HL-60 (cell line): ENCODE measurements at regions not wholly inside any gene's neighbourhood (a gene's known extent, or its start where the extent isn't known, plus 50 kb on each side); places are given as distances from the start of the nearest gene placed in this dataset.

Source experiments
- DNase-seq, 2 experiments: peaks; one replicate each; pipeline ENCODE4 v3.0.0-alpha.2; 2010 to 2020; ENCODE audit warnings: low read depth in 1 of 2, low spot score in 1 of 2
- H3K27ac ChIP-seq: fragments of 250-450 bp; sonication (Bioruptor Pico); replicated peaks from 2 replicates; pipeline ENCODE4 v1.5.1; 2020; ENCODE audit warnings: mild to moderate bottlenecking, moderate library complexity
- H3K27me3 ChIP-seq: fragments of 250-450 bp; sonication (Bioruptor Pico); 2 replicates; pipeline ENCODE4 v1.5.1; 2021; ENCODE audit warnings: mild to moderate bottlenecking, moderate library complexity; ENCODE audit not compliant: insufficient read depth, poor library complexity, severe bottlenecking
- H3K4me3 ChIP-seq: replicated peaks from 2 replicates; pipeline ENCODE4 v1.5.1; 2011; ENCODE audit warnings: mild to moderate bottlenecking, control low read depth, low read length; ENCODE audit not compliant: insufficient read depth
- CTCF ChIP-seq: IDR thresholded peaks from one replicate; pipeline ENCODE4 v1.5.1; 2011; ENCODE audit warnings: low read length, control low read depth, inconsistent platforms; ENCODE audit not compliant: insufficient read depth
- GABPA ChIP-seq: IDR thresholded peaks from 2 replicates; pipeline ENCODE4 v1.6.1; 2012; ENCODE audit warnings: low read depth
- POLR2AphosphoS5 ChIP-seq: IDR thresholded peaks from 2 replicates; pipeline ENCODE4 v1.6.1; 2012; ENCODE audit warnings: low read depth
- REST ChIP-seq: IDR thresholded peaks from 2 replicates; pipeline ENCODE4 v1.6.1; 2012; ENCODE audit warnings: low read depth; ENCODE audit not compliant: insufficient replicate concordance
- SPI1 ChIP-seq: IDR thresholded peaks from 2 replicates; pipeline ENCODE4 v1.6.1; 2012; ENCODE audit warnings: low read depth, mild to moderate bottlenecking, borderline replicate concordance

- H3K27ac ChIP-seq = no peak overlapping the region
- no peak for DNase-seq
- H3K4me3 ChIP-seq = no peak overlapping the region
- TF ChIP-seq GABPA (no peak), SPI1 (no peak), POLR2AphosphoS5 (no peak)
- no peaks in the 10 kb centered on the region for H3K27me3 ChIP-seq
These were observed 150.5 kb upstream of the NPHP3 start for GRCh38 chr3:132872711-132873110.

GRCh38 chr3:132871956-132872355, 149.7 kb upstream of the NPHP3 start:
- no peak for DNase-seq
- no peak for TF ChIP-seq GABPA
- no peak for TF ChIP-seq REST
- TF ChIP-seq POLR2AphosphoS5 = no peak
- no peak for TF ChIP-seq CTCF
- no peak for TF ChIP-seq SPI1

GRCh38 chr3:132870541-132870940, 148.3 kb upstream of the NPHP3 start:
- no peak overlapping the region for H3K27ac ChIP-seq
- no peak overlapping the region for H3K4me3 ChIP-seq
- no peaks in the 10 kb centered on the region for H3K27me3 ChIP-seq
- DNase-seq = no peak
- TF ChIP-seq REST (no peak), SPI1 (no peak), POLR2AphosphoS5 (no peak), CTCF (no peak), GABPA (no peak)

More at GRCh38 chr3:132871956-132872355, 149.7 kb upstream of the NPHP3 start:
- no peak overlapping the region for H3K4me3 ChIP-seq
- no peaks in the 10 kb centered on the region for H3K27me3 ChIP-seq
- H3K27ac ChIP-seq = no peak overlapping the region

- TF ChIP-seq POLR2AphosphoS5 (no peak), SPI1 (no peak), GABPA (no peak), REST (no peak)
- no peaks in the 10 kb centered on the region for H3K27me3 ChIP-seq
- no peak for DNase-seq
- H3K4me3 ChIP-seq = no peak overlapping the region
- no peak overlapping the region for H3K27ac ChIP-seq
These were observed 145.7 kb upstream of the NPHP3 start for GRCh38 chr3:132867956-132868355.
